ENCODE measurements at regions not wholly inside any gene's neighbourhood (a gene's known extent, or its start where the extent isn't known, plus 50 kb on each side); places are given as distances from the start of the nearest gene placed in this dataset.

- no peaks in the 10 kb centered on the region for H3K27me3 ChIP-seq (replicated peaks; ENCODE audit: control insufficient read depth, insufficient read depth, low read length)
- no peak for TF ChIP-seq CTCF (IDR thresholded peaks at IDR 0.05; ENCODE audit: insufficient read depth, low read length, poor library complexity, severe bottlenecking)
- no peaks in the 10 kb centered on the region for H3K36me3 ChIP-seq (ENCODE audit: control insufficient read depth, insufficient read depth, low read length)
- H3K4me3 ChIP-seq (replicated peaks; ENCODE audit: low read depth, low read length), result no peak overlapping the region
- no peak for DNase-seq (ENCODE audit: extremely low read depth, insufficient read length)
These were observed 267.7 kb downstream of the GALC start for GRCh38 chr14:87725318-87725717.

- Histone ChIP-seq H3K36me3 (ENCODE audit: control insufficient read depth, insufficient read depth, low read length) (no peaks in the 10 kb centered on the region), H3K4me3 (replicated peaks; ENCODE audit: low read depth, low read length) (no peak overlapping the region), H3K27me3 (replicated peaks; ENCODE audit: control insufficient read depth, insufficient read depth, low read length) (no peaks in the 10 kb centered on the region)
- DNase-seq (ENCODE audit: extremely low read depth, insufficient read length), result no peak
- no peak for TF ChIP-seq CTCF (IDR thresholded peaks at IDR 0.05; ENCODE audit: insufficient read depth, low read length, poor library complexity, severe bottlenecking)
These were observed 280.4 kb downstream of the GALC start for GRCh38 chr14:87712396-87713090.

- Histone ChIP-seq H3K4me3 (replicated peaks; ENCODE audit: low read depth, low read length) (no peak overlapping the region), H3K27me3 (replicated peaks; ENCODE audit: control insufficient read depth, insufficient read depth, low read length) (no peaks in the 10 kb centered on the region), H3K36me3 (ENCODE audit: control insufficient read depth, insufficient read depth, low read length) (no peaks in the 10 kb centered on the region)
- DNase-seq (ENCODE audit: extremely low read depth, insufficient read length), result no peak
- no peak for TF ChIP-seq CTCF (IDR thresholded peaks at IDR 0.05; ENCODE audit: insufficient read depth, low read length, poor library complexity, severe bottlenecking)
These were observed 287.5 kb downstream of the GALC start for GRCh38 chr14:87705439-87705896.

GRCh38 chr14:87698481-87698880 lies 294.5 kb downstream of the GALC start:
- no peaks in the 10 kb centered on the region for H3K36me3 ChIP-seq (ENCODE audit: control insufficient read depth, insufficient read depth, low read length)
- TF ChIP-seq CTCF (IDR thresholded peaks at IDR 0.05; ENCODE audit: insufficient read depth, low read length, poor library complexity, severe bottlenecking), result no peak
- DNase-seq (ENCODE audit: extremely low read depth, insufficient read length), result no peak
- H3K27me3 ChIP-seq (replicated peaks; ENCODE audit: control insufficient read depth, insufficient read depth, low read length), result no peaks in the 10 kb centered on the region
- H3K4me3 ChIP-seq (replicated peaks; ENCODE audit: low read depth, low read length), result no peak overlapping the region

GRCh38 chr14:87696485-87696884 lies 296.5 kb downstream of the GALC start:
- Histone ChIP-seq H3K4me3 (replicated peaks; ENCODE audit: low read depth, low read length) (no peak overlapping the region), H3K27me3 (replicated peaks; ENCODE audit: control insufficient read depth, insufficient read depth, low read length) (no peaks in the 10 kb centered on the region), H3K36me3 (ENCODE audit: control insufficient read depth, insufficient read depth, low read length) (no peaks in the 10 kb centered on the region)
- DNase-seq (ENCODE audit: extremely low read depth, insufficient read length), result no peak
- TF ChIP-seq CTCF (IDR thresholded peaks at IDR 0.05; ENCODE audit: insufficient read depth, low read length, poor library complexity, severe bottlenecking), result no peak
